Heart right ventricle (tissue), 16 donors: ENCODE measurements at regions not wholly inside any gene's neighbourhood (a gene's known extent, or its start where the extent isn't known, plus 50 kb on each side); places are given as distances from the start of the nearest gene placed in this dataset.

ENCODE experiments used
- ATAC-seq, 8 donors: fragments of 200-7000 bp; cut with Tn5 transposase; one replicate each; pipeline ENCODE4 v1.9.1; 2020; ENCODE audit warnings: mild to moderate bottlenecking in 8 of 8, moderate library complexity in 8 of 8, moderate number of reproducible peaks in 1 of 8
- DNase-seq, 2 donors: peaks; one replicate each; pipeline ENCODE4 v3.0.0-alpha.2; 2020
- H3K27ac ChIP-seq, 10 donors: fragments of 200-600 bp; sonication (generic) in 2 of 10; one replicate each; pipeline versions ENCODE4 v1.5.0 to v1.8.0; 2020 to 2022; ENCODE audit warnings: mild to moderate bottlenecking in 3 of 10
- H3K27me3 ChIP-seq, 7 donors: fragments of 200-600 bp; one replicate each; pipeline ENCODE4 v1.8.0; 2021 to 2022; ENCODE audit warnings: mild to moderate bottlenecking in 2 of 7
- H3K36me3 ChIP-seq, 9 donors: fragments of 200-600 bp; sonication (generic) in 1 of 9; one replicate each; pipeline versions ENCODE4 v1.5.0 to v1.8.0; 2020 to 2022; ENCODE audit warnings: mild to moderate bottlenecking in 2 of 9
- H3K4me1 ChIP-seq, 9 donors: fragments of 200-600 bp; sonication (generic) in 1 of 9; one replicate each; pipeline versions ENCODE4 v1.5.0 to v1.8.0; 2020 to 2022; ENCODE audit warnings: mild to moderate bottlenecking in 4 of 9
- H3K4me3 ChIP-seq, 10 donors: fragments of 200-600 bp; sonication (generic) in 2 of 10; one replicate each; pipeline versions ENCODE4 v1.5.0 to v1.8.0; 2020 to 2022; ENCODE audit warnings: mild to moderate bottlenecking in 7 of 10, moderate library complexity in 2 of 10
- H3K9me3 ChIP-seq, 11 donors: fragments of 200-600 bp in 10 of 11; sonication (generic) in 2 of 11; one replicate each; pipeline versions ENCODE4 v1.5.0 to v1.8.0; 2013 to 2022; ENCODE audit warnings: mild to moderate bottlenecking in 2 of 11, control low read depth in 1 of 11, moderate library complexity in 1 of 11
- CTCF ChIP-seq, 9 donors: fragments of 200-600 bp; sonication (generic) in 2 of 9; IDR thresholded peaks; one replicate each; pipeline versions ENCODE4 v1.5.0 to v1.8.0; 2021 to 2022; ENCODE audit warnings: antibody characterized with exemption in 9 of 9, mild to moderate bottlenecking in 5 of 9, moderate library complexity in 1 of 9
- WGBS, 2 donors: extraction: QIAGEN DNeasy Blood & Tissue Kit; methylation state at CpG; one replicate each; pipeline ENCODE4 v1.1.7; 2013; ENCODE audit warnings: inconsistent platforms in 1 of 2; 5-methylcytosine and 5-hydroxymethylcytosine counted together
- intact Hi-C, 10 donors: fragments of 100-400 bp; cut with DNase I; formaldehyde crosslinking; loops; one replicate each; pipeline versions ENCODE4 v1.11.1 to v1.14.2; 2022
- donor health status: Arrhythmogenic right ventricular cardiomyopathy.
- donor health status: ischemic (EF 13 %, LVEDD 7.1; RV severe dilation, severe dysfunction).
- donor health status: healthy with polysubstance abuse.
- donor health status: DM: no; HTN: yes; CAD: no.
- donor health status: DM: no; HTN: no; CAD: no.
- donor health status: ischemic (EF 25% LVEDD 6.9; RV normal size, moderate dysfunction).
- donor health status: ischemic (EF 25% LVEDD 5.7; RV mildly dilated, moderate dysfunction).
- donor health status: healthy.
- donor health status: DM: yes; HTN: yes; CAD: no.
- donor health status: Ischemic cardiomyopathy.
- donor health status: ischemic (EF 35%, LVEDD 5.7; RV mildly dilated, moderate dysfunction).
- donor health status: nonischemic (EF 11% LVEDD 7.7; RV severe dilation, severe dysfunction).
- donor health status: DM: yes; HTN: yes; CAD: no.
- donor health status: PGD.
- donor health status: ischemic (EF 29% LVEDD 5.4; RV normal size, mild dysfunction).
- donor health status: nonischemic (EF 23%, LVEDD 6.1; RV moderate dilation, normal function).

DNA sequence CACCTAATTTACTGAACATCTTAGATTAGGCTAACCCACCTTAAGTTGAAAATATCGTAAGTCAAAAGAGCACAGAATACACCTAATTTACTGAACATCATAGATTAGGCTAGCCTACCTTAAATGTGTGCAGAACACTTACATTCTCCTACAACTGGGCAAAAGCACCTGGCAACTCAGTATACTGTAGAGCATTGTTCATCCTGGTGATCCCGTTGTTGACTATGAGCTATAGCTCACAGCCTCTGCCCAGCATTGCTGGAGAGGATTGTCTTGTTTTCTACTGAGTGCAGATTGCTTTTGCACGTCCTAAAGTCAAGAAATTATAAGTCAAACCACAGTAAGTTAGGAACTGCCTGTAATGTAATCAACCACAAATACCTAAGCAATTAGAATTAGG is 531.8 kb upstream of the CDH6 start:
- H3K27ac ChIP-seq = no peak overlapping the region
- TF ChIP-seq CTCF (IDR thresholded peaks at IDR 0.05) = no peak
- H3K36me3 ChIP-seq = no peaks in the 10 kb centered on the region
- H3K9me3 ChIP-seq = peaks cover 0 to 19% (median 0%) of the 10 kb centered on the region in 11 donors
- H3K4me1 ChIP-seq = no peaks in the 10 kb centered on the region
- no peak overlapping the region for H3K4me3 ChIP-seq
- intact Hi-C loops = no loop called here
- no peaks in the 10 kb centered on the region for H3K27me3 ChIP-seq
- no peak for DNase-seq
- ATAC-seq = no peak
- WGBS, 2 donors = 50 to 60% methylated on average over 3 of the region's 3 CpGs

DNA sequence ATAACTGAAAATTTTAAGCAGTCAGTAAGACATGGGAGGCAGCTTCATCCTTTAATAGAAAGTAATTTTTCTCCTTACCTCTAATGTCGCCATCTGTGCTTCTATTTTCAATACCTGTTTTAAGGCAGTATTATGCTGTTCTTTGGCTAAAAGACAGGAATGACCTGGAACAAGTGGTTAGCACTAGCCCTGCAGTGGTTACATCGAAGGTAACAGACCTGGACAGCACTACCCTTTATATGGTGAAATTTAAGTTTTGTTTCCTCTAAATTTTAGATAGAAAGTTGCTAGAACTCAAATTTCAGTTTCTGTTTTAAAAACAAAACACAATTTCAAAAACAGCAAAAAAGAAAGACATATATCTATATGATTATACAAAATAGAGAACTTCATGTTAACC is 534.1 kb upstream of the CDH6 start:
- Histone ChIP-seq H3K4me1 (no peaks in the 10 kb centered on the region), H3K9me3 (peaks cover 0 to 19% (median 0%) of the 10 kb centered on the region in 11 donors), H3K27me3 (no peaks in the 10 kb centered on the region), H3K36me3 (no peaks in the 10 kb centered on the region), H3K4me3 (no peak overlapping the region), H3K27ac (no peak overlapping the region)
- 77 to 85% methylated on average over 2 of the region's 2 CpGs for WGBS, 2 donors
- DNase-seq = no peak
- intact Hi-C loops = no loop called here
- no peak for TF ChIP-seq CTCF (IDR thresholded peaks at IDR 0.05)
- ATAC-seq = no peak

DNA sequence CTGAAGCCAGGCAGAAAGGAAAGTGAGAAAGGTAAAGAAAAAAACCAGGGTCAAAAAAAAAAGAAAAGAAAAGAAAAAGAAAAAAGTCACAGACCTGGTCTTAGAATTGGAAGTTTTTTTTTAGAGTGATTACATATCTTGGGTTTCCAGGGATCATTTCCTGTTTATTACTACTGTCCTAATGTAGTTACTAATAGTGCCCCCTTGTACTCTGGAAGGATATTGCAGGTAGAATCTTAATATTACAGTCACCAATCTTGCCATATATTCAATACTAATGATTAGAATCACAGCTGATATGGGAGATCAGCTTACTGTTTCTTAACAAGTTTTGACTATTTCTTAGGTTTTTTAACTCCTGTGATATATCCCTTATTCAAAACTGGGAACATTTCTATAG is 543.2 kb upstream of the CDH6 start:
- Histone ChIP-seq H3K36me3 (no peaks in the 10 kb centered on the region), H3K9me3 (peaks cover 0 to 7% (median 0%) of the 10 kb centered on the region in 11 donors), H3K27ac (no peak overlapping the region), H3K4me3 (no peak overlapping the region), H3K4me1 (no peaks in the 10 kb centered on the region), H3K27me3 (no peaks in the 10 kb centered on the region)
- ATAC-seq = no peak
- no peak for TF ChIP-seq CTCF (IDR thresholded peaks at IDR 0.05)
- DNase-seq = no peak
- intact Hi-C loops = no loop called here

DNA sequence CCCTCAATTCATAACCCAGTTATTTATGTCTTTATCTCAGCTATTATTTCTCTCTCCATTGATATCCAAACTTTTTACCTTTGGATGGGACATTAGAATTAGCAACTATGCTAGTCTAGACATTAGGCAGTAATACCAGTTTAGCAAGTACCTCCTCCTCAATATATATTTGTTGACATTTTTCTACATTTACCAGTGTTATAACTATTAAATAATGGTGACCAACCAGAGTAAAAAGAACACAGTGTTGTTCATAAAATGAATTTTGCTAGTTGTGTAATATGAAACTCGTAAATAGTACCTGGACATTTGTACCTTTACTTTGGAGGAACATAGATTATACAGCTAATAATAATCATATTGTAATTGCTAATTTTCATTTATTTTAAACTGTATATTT is 554.6 kb upstream of the CDH6 start:
- intact Hi-C loops = no loop called here
- ATAC-seq (no peak), DNase-seq (no peak)
- Histone ChIP-seq H3K4me3 (no peak overlapping the region), H3K4me1 (no peaks in the 10 kb centered on the region), H3K27ac (no peak overlapping the region), H3K27me3 (no peaks in the 10 kb centered on the region), H3K9me3 (peaks cover 0 to 46% (median 5%) of the 10 kb centered on the region in 11 donors), H3K36me3 (no peaks in the 10 kb centered on the region)
- 52 to 65% methylated on average over 1 of the region's 1 CpG for WGBS, 2 donors
- TF ChIP-seq CTCF (IDR thresholded peaks at IDR 0.05) = no peak

DNA sequence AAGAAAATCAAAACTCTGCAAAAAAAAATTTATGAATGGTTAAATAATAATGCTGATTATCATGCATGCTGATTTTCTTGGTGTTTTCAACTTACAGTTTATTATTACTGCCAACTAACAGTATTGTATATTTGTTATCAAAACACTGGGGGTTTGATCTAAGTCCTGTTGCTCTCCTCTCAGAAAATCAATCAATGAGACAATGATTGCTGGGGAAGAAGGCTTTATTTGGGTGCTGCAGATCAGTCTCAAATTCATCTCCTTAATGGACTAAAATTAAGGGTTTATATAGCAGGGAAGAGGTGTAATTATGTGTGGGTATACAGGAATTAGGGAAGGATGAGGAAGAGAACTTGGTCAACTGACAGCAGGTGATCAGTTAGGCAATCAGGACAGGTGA is 565.5 kb upstream of the CDH6 start:
- Histone ChIP-seq H3K4me3 (no peak overlapping the region), H3K4me1 (no peaks in the 10 kb centered on the region), H3K27ac (no peak overlapping the region), H3K9me3 (peaks cover 0 to 33% (median 0%) of the 10 kb centered on the region in 11 donors), H3K27me3 (no peaks in the 10 kb centered on the region), H3K36me3 (no peaks in the 10 kb centered on the region)
- DNase-seq = no peak
- no peak for TF ChIP-seq CTCF (IDR thresholded peaks at IDR 0.05)
- intact Hi-C loops = no loop called here
- ATAC-seq = no peak
